GM19324 (cell line): ENCODE measurements at regions not wholly inside any gene's neighbourhood (a gene's known extent, or its start where the extent isn't known, plus 50 kb on each side); places are given as distances from the start of the nearest gene placed in this dataset.

Experiments used
- ATAC-seq: cut with Tn5 transposase; IDR thresholded peaks from one replicate; pipeline ENCODE4 v1.9.1; 2021; ENCODE audit warnings: mild to moderate bottlenecking, moderate library complexity; ENCODE audit not compliant: unreplicated experiment, low FRiP score

DNA sequence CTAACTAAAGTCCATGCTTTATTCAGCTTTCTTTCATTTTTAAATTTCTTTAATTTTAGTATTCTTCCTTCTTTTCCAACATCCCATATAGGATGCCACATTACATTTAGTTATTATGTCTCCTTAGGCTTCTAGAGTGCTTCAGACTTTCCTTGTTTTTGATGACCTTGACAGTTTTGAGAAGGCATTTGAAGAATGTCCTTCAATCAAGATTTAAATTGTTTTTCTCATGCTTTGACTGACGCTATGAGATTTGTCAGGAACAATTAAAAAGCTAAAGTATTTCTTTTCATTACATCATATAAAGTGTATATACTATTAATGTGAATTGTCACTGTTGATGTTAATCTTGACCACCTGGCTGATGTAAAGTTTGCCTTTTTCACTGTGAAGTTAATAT, 173.7 kb upstream of the LYPLAL1 start:
- no peak for ATAC-seq

DNA sequence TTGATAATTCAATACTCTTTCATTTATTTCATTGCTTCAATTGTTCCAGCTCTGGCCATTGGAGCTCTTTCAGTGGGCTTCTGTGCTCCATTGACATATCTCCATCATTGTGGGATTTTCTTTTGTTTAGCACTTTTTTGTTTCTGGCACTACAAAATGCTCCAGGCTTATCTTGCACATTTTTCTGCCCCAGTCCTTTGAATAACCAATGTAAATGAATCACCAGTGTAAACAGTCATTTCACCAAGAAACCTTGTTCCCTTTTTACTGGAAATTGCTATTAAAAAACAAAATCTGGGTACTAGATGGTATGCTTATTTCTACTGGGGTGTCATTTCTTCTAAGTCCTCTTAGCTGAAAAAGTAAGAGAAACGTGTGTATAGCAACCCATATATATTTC, 173.0 kb upstream of the LYPLAL1 start:
- no peak for ATAC-seq

DNA sequence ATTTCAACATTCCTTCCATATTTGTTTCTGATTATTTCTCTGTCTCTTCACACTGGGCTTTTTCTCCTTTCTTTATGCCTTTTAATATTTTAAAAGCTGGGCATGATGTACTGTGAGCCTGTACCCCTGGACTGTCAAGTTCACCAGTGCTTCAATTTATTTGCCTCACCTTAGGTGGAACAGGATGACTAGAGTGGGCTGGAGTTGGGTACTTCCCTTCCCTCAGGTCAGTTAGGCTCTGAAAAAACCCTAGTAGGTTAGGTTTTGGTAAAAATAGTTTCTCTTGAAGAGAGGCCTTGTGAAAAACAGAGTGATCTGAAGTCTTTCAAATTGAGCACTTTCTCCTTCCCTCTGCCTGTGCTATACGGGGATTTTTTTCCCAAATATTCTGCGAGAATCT, 163.0 kb upstream of the LYPLAL1 start:
- no peak for ATAC-seq

DNA sequence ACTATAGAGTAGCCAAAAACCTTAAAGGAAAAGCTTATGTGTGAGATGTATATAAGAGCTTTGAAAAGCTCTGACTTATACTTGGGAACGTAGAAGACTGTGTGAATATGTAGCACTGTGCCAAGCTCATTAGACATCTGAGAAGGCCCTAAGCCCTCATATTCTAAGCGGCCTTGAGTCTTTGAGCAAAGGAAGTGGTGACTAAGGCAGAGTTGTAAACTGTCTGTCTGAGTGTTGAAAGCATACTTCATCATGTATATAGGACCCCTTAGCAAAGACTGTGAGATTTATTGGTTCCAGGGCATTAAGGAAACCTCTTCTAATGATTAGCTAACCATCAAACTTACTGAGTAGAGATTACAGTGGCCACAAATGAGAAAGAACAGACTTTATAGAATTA, 153.3 kb upstream of the LYPLAL1 start:
- ATAC-seq = no peak

DNA sequence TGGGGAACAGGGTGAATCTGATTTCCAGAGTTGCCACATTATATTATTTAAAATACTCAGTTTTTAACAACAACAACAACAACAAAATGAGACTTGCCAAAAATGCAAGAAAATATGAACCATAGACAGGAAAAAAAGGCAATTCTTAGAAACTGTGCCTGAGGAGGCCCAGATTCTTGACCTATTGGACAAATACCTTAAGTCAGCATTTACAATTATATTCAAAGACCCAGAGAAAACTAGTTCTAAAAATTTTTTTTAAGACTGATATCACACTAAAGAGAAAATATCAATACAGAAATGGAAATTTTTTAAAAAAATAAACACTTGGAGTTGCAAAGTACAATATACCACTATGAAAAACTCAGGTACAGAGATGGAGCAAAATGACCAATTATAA, 152.8 kb upstream of the LYPLAL1 start:
- ATAC-seq = no peak

DNA sequence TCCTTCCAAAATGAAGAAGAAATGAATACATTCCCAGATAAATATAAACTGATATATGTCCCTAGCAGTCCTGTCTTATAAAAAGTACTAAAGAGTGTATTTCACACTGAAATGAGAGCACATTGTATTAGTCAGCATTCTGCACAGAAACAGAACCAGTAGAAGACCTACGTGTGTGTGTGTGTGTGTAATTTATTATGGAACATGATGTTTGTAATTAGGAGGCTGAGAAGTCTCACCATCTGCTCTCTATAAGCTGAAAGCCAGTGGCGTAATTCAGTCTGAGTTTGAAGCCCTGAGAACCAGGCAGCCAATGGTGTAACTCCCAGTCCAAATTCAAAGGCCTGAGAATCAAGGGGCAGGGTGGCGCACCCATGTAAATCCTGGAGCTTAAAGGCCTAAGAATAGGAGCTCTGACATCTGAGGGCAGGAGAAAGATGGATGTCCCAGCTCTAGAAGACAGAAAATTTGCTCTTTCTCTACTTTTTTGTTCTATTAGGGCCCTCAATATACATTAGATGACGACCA, 146.5 kb upstream of the LYPLAL1 start:
- no peak for ATAC-seq

DNA sequence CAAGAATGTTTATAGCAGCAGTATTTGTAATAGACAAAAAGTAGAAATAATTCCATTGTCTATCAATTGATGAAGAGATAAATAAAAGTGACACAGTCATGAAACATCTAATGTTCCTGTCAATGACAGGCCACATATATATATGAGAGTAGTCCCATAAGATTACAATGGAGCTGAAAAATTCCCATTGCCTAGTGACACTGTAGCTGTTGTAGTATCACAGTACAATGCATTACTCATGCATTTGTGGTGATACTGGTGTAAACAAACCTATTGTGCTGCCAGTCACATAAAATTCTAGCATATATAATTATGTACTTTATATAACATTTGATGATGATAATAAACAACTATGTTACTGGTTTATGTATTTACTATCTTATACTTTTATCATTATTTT, 141.9 kb upstream of the LYPLAL1 start:
- ATAC-seq = no peak

DNA sequence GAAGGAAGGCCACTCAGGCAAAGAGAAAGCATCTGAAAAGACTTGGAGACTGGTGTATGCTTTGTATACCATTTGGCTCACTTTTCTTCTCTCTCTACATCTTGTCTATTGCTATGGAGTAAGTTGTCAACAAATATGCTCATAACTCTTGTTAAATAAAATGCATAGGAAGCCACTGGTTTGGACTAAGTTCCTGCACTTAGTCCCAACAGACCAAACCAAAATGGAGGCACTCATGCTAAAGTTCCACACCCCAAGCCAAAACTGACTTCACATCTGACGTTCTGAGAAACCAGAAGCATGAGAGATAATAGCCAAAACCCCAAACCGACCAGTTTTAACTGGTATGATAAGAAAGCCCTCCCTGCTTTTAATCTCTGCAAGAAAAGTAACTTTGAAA, 135.3 kb upstream of the LYPLAL1 start:
- ATAC-seq = no peak

DNA sequence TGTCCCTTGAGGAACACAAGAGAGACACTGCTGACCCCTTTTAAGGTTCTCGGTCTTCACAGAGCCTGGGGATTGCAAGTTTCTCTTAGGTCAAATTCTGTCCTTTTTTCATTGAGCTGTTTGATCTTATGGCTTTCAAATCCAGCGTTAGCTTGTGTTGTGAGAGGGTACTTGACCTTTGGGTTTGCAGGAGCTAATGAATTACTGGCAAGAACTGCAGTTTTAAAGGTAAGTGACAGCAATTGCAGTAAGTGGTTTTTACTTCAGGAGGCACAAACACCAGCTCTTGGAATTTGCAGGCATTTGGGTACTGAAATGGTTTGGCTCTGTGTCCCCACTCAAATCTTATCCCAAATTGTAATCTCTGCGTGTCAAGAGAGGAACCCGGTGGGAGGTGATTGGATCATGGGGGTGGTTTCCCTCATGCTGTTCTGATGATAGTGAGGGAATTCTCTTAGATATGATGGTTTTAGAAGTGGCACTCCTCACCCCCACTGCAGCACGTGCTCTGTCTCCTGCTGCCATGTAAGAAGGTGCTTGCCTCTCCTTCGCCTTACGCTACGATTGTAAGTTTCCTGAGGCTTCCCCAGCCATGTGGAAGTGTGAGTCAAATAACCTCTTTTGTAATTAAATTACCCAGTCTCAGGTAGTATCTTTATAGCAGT, 134.5 kb upstream of the LYPLAL1 start:
- no peak for ATAC-seq

DNA sequence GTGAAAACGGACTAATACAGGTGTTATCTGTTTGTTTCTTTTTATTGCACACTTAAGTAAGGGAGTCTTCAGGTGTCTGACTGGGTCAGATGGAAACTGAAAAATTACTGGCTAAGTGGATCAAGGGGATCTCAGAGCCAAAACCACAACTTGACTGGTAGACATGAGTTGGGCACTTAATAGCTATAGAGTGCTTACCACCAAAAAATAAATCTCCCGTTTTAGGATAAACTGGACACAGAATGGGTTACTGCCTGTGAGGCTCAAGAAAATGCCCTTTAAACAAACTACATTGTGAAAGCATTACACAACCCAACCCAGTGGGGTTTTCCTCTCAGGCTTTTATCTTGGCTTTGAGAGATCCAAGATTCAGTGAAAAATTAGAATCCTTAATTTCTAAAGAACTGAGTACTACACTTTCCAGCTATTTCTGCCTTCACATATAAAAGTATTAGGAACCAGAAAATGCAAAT, 134.0 kb upstream of the LYPLAL1 start:
- no peak for ATAC-seq

DNA sequence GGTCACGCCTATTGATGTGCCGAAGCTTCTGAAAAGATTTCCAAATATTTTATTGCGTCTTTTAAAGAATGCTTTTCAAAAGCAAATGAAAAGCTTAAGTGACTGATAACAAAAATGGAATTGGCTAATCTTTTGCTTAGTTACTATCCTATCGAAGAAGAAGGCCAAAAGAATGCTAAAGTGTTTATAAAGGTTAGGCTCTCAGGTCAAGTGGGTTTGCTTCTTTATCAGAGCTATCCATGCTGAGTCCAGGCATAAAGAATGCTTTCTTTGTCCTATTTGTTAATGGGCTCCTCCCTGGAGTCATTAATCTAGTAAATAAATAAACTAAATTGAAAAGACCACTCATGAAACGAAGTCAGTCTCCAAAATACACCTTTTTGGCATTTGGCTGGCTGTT, 133.4 kb upstream of the LYPLAL1 start:
- ATAC-seq = no peak

DNA sequence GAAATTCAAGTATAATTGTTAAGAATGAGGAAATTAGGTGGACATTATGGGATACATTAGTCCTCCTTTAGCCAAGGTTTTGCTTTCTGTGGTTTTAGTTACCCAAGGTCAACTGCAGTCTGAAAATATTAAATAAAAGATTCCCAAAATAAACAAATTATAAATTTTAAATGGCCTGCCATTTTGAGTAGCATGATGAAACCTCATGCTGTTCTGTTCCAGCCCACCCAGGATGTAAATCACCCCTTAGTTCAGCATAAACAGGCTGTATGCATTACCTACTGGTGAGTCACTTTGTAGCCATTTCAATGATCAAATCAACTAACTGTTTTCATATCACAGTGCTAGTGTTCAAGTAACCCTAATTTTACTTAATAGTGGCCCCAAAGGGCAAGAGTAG, 132.5 kb upstream of the LYPLAL1 start:
- no peak for ATAC-seq

DNA sequence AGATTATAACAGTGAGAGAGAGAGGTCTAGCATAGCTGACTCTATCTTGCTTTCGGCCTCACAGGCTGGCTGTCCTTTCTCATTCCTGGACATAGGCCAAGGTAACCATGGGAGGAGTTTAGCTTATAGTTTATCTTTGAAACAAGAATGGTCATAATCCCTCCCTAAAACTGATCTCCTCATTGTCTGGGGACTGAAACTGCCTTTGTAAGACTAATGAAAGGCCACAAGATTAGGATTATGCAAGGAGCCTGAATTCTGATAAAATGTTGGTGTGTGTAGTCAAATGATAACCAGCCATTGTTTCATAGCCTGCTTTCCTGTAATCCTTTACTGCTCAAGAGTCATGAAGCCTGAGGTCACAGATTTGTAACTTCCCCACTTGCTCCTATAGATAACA, 131.9 kb upstream of the LYPLAL1 start:
- ATAC-seq = no peak

DNA sequence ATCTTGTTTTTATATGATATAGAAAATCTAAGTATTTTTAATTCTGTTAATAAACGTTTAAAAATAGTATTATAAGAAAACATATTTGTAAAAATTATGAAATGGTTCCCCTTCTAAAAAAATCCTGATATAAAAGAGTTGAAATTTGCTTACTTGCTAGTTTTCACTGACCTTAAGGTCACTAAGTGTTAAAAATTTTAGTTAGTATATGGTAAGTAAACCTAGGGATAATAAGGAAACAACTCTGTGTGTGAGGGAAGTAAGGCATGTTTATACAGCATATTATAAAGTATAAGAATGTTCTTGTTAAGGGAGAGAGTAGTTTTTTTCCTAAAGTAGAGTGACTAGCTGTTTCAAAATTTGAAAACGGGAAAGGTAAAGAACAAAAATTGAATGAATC, 130.9 kb upstream of the LYPLAL1 start:
- ATAC-seq = no peak

DNA sequence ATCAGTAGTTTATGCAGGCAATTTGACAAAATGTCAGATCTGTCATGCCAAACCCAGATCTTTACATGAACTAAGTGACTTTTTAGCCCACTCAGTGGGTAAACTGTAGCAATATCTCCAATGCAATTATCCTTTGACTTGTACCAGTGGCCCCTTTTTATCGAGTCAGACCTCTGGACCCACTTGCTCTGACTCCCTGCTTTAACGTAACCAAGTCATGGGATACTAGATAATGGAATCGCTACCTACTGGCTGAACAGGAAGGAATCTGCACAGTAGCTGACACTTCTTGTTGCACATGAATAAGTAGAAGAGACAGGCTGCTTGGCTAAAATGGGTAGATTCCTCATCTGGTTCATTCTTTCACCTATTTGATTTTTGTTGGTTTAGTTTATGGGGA, 128.4 kb upstream of the LYPLAL1 start:
- no peak for ATAC-seq

DNA sequence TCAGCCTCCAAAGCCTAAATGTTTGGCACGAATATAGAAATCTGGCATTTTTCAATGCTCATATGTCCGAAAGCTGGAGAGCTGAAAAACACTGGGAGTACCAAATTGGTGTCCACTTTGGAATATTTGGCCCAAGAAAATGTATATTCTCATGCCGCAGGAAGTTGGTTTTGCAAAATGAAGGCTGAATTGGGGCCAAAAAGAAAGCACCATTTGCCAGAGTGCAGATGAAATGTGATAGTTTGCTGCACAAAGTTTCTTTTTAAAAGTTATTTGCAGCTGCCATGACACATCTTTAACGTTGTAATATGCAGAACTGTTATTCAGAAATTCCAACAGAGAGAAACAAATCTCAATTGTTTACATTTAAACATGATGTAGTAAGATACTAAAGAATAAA, 124.2 kb upstream of the LYPLAL1 start:
- ATAC-seq = no peak

DNA sequence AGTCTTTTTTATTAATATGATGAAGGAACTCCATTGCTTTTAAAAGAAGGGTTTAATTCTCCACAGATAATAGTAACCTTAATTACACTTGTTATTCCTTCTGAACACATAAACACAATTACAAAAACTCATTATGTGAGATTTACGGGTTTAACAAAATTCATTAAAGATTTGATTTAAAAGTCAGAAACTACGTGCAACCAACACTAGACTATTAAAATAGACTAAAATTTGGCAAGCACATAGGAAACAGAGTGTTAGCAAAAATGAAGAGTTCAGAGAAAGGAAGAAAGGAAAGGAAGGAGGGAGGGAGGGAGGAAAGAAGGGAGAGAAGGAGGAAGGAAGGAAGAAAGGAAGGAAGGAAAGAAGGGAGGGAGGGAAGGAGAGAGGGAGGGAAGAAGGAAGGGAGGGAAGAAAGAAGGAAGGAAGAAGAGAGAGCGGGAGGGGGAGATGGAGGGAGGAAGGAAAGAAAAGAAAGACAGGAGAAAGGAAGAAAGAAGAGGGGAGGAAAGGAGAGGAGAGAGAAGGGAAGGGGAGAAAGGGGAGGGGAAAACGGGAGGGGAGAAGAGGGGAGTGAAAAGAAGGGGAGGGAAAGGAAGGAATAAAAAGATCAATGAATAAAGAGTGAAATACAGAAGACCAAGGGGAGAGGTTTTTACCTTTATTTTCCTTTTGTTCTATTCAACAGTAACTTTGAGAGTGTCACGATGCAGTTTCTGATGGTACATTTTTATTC, 123.4 kb upstream of the LYPLAL1 start:
- no peak for ATAC-seq

DNA sequence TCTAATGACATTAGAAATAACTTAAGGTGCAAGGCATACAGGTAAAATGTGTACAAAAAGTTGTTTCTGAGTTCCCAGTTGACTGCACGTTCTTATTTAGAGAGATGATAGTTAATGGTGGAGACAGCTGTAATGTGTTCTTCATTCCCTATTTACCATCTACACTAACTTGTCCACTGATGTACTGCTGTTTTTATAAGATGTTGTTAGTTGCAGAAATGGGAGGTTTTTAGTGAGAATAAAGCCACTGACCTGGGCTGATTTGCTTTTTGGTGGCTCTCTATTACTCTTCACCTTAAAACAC, 122.9 kb upstream of the LYPLAL1 start:
- no peak for ATAC-seq

DNA sequence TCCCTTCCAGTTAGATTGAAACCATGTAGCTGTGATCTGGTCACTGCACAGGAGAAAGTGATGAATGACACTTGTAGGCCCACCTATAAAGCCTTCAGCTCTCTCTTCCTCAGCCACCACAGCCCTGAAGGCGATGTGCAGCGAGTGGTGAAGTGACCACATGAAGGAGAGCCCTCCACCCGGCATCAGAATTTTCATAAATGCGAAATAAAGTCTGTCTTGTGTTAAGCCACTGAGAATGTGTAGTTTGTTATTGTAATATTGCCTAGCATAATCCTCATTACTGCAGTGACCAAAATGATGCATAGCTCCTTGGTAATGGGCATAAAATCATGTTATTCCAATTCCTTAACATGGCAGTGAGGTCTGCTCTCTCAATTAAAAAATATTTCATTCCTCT, 122.1 kb upstream of the LYPLAL1 start:
- ATAC-seq = no peak

DNA sequence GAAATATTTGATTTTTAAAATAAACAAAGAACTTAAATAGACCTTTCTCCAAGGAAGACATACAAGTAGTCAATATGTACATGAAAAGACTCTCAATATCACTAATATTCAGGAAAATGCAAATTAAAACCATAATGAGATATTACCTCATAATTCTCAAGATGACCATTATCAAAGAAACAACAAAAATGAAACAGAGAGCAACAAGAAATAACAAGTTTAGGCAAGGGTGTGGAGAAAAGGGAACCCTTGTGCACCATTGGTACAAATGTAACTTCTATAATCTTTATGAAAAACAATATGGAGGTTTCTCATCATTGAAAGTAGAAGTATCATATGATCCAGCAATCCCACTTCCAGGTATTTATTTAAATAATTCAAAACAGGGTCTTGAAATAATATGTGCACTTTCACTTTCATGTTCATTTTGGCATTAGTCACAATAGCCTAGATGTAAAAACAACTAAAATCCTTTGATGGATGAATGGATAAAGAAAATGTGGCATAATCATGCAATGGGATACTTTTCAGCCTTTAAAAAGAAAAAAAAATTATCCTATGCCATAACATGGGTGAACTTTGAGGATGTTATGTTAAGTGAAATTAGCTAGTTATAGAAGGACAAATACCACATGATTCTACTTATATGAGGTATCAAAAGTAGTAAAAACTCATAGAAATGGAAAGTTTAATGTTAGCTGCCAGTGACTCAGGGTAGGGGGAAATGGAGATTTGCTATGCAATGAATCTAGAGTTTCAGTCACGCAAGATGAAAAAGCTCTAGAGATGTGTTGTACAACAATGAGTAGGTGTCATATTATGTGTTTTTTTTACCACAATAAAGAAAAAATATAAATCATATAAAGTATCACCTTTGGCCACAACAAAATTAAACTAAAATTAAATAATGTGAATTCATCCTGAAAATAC, 114.5 kb upstream of the LYPLAL1 start:
- no peak for ATAC-seq

DNA sequence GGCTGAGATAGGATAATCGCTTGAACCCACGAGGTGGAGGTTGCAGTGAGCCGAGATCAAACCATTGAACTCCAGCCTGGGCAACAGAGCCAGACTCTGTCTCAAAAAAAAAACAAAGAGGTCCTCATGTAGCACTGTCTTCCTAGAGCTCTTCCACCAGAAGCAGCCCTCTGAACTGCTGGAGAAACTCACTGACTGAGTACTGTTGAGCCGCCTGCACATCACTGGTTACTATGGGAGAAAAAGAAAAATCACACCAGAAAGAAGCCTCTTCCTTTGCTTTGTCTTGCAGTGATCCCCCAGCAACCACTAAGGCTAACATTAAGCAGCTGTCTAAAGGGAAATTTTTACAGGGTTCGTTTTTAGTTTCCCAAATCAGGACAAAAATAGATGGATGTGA, 112.9 kb upstream of the LYPLAL1 start:
- no peak for ATAC-seq
